K562 (cell line): ENCODE measurements at regions not wholly inside any gene's neighbourhood (a gene's known extent, or its start where the extent isn't known, plus 50 kb on each side); places are given as distances from the start of the nearest gene placed in this dataset.

Source experiments
- ATAC-seq: fragments of 200-7000 bp; cut with Tn5 transposase; 3 replicates; pipeline ENCODE4 v1.9.1; 2020; ENCODE audit warnings: moderate library complexity
- BruUV-seq: library from RNA; stranded (reverse); fragments of 400-500 nt; replicated peaks from 2 replicates; lab custom pipeline; 2021; lab: Mats Ljungman, UMichigan
- CTCF ChIA-PET: fragments of 300-600 bp; formaldehyde crosslinking; extraction: SDS; loops from one replicate; lab custom pipeline; 2021; ENCODE audit warnings: low intra/inter-chr PET ratio; lab: Yijun Ruan, JAX
- POLR2A ChIA-PET: fragments of 300-600, 350-650 bp; sonication (Branson Sonifier 250); formaldehyde crosslinking; extraction: SDS; loops from one replicate; lab custom pipeline; 2021; ENCODE audit warnings: antibody characterized with exemption, inconsistent platforms; lab: Yijun Ruan, JAX
- DNase-seq, 4 experiments: peaks; one replicate each; pipeline versions ENCODE4 v3.0.0 to v3.0.0-alpha.2; 2011 to 2018; ENCODE audit warnings: low spot score in 3 of 4, mixed read lengths in 3 of 4; ENCODE audit errors: extremely low read depth in 1 of 4
- FAIRE-seq: peaks from 2 replicates; lab custom pipeline; 2011; peaks lifted over from hg19 to GRCh38; lab: Jason Lieb, UNC
- H2AFZ ChIP-seq: 2 replicates; pipeline ENCODE4 v1.6.0; 2011; ENCODE audit warnings: low read depth, low read length, control low read depth, inconsistent platforms
- H3K27ac ChIP-seq: fragments of 200-600 bp; 3 replicates; pipeline ENCODE4 v1.8.0; 2011; ENCODE audit warnings: low read depth, mild to moderate bottlenecking, control low read depth, inconsistent platforms, low read length, moderate library complexity, mixed read lengths; ENCODE audit errors: extremely low read depth
- H3K27me3 ChIP-seq, 2 experiments: fragments of 300-600 bp in 1 of 2; 2 replicates in 1 of 2; 3 replicates in 1 of 2; pipeline versions ENCODE4 v1.6.0 to v1.8.0; 2011; ENCODE audit warnings: inconsistent platforms in 2 of 2, low read length in 2 of 2, mild to moderate bottlenecking in 1 of 2, mixed read lengths in 1 of 2, moderate library complexity in 1 of 2; ENCODE audit not compliant: control insufficient read depth in 2 of 2, insufficient read depth in 2 of 2
- H3K36me3 ChIP-seq: fragments of 300-600 bp; 3 replicates; pipeline ENCODE4 v1.8.0; 2011; ENCODE audit warnings: mild to moderate bottlenecking, low read length, inconsistent platforms; ENCODE audit not compliant: control insufficient read depth, insufficient read depth
- H3K4me1 ChIP-seq, 2 experiments: fragments of 200-600 bp in 1 of 2; replicated peaks in 1 of 2; 2 replicates in 1 of 2; 3 replicates in 1 of 2; pipeline versions ENCODE4 v1.5.1 to v1.8.0; 2011; ENCODE audit warnings: inconsistent platforms in 2 of 2, low read length in 2 of 2, mild to moderate bottlenecking in 1 of 2, mixed read lengths in 1 of 2, moderate library complexity in 1 of 2; ENCODE audit not compliant: control insufficient read depth in 2 of 2, insufficient read depth in 2 of 2
- H3K4me2 ChIP-seq: 2 replicates; pipeline ENCODE4 v1.6.1; 2011; ENCODE audit warnings: low read length, control low read depth, inconsistent platforms, mixed read lengths; ENCODE audit not compliant: insufficient read depth
- H3K4me3 ChIP-seq: fragments of 200-600 bp; sonication (generic), shearing (Covaris generic); 2 replicates; pipeline ENCODE4 v1.5.1; 2016; ENCODE audit warnings: control low read depth, inconsistent platforms
- H3K79me2 ChIP-seq: fragments of 200-600 bp; 3 replicates; pipeline ENCODE4 v1.8.0; 2011; ENCODE audit warnings: low read length, inconsistent platforms; ENCODE audit not compliant: control insufficient read depth, insufficient read depth
- H3K9ac ChIP-seq, 2 experiments: 2 replicates each; pipeline versions ENCODE4 v1.6.0 to v1.6.1; 2011; ENCODE audit warnings: low read depth in 2 of 2, low read length in 2 of 2, control low read depth in 1 of 2, inconsistent platforms in 1 of 2, mild to moderate bottlenecking in 1 of 2, mixed read lengths in 1 of 2; ENCODE audit not compliant: insufficient read depth in 1 of 2
- H3K9me1 ChIP-seq: one replicate; pipeline ENCODE4 v1.6.0; 2011; ENCODE audit warnings: inconsistent platforms, mild to moderate bottlenecking, low read length, moderate library complexity; ENCODE audit not compliant: control insufficient read depth, insufficient read depth
- H3K9me3 ChIP-seq: replicated peaks from 2 replicates; pipeline ENCODE4 v1.5.1; 2011; ENCODE audit warnings: low read depth, low read length, inconsistent platforms; ENCODE audit not compliant: control insufficient read depth, insufficient read depth
- H4K20me1 ChIP-seq: replicated peaks from 2 replicates; pipeline ENCODE4 v1.6.1; 2011; ENCODE audit warnings: low read length, inconsistent platforms, mixed read lengths; ENCODE audit not compliant: control insufficient read depth, insufficient read depth
- BCLAF1 ChIP-seq, 2 experiments: fragments of 450-650 bp in 1 of 2; IDR thresholded peaks; 2 replicates each; pipeline ENCODE4 v1.6.1; 2011 to 2017; ENCODE audit warnings: low read depth in 2 of 2, antibody characterized with exemption in 1 of 2, borderline replicate concordance in 1 of 2, low read length in 1 of 2, mild to moderate bottlenecking in 1 of 2, mixed read lengths in 1 of 2; ENCODE audit not compliant: control insufficient read depth in 1 of 2
- CHCHD3 ChIP-seq: fragments of 250-450 bp; sonication (Bioruptor Pico); IDR thresholded peaks from 2 replicates; pipeline ENCODE4 v2.1.2; 2022; ENCODE audit warnings: mild to moderate bottlenecking
- CSDE1 ChIP-seq, 2 experiments: fragments of 450-650 bp; IDR thresholded peaks; 2 replicates each; pipeline ENCODE4 v1.6.1; 2016; ENCODE audit warnings: mild to moderate bottlenecking in 1 of 2
- HDAC6 ChIP-seq: IDR thresholded peaks from 2 replicates; pipeline ENCODE4 v1.6.1; 2012; ENCODE audit warnings: low read depth, mild to moderate bottlenecking, control low read depth, inconsistent platforms, low read length, moderate library complexity
- HNRNPLL ChIP-seq: fragments of 200-400 bp; formaldehyde crosslinking; IDR thresholded peaks from 2 replicates; pipeline ENCODE4 v1.6.1; 2017; ENCODE audit warnings: low read length, low read depth, mild to moderate bottlenecking; ENCODE audit not compliant: poor library complexity, severe bottlenecking
- SETDB1 ChIP-seq: IDR thresholded peaks from one replicate; pipeline ENCODE4 v1.6.1; 2012; ENCODE audit warnings: low read length, control low read depth, inconsistent platforms
- TFE3 ChIP-seq: fragments of 450-650 bp; formaldehyde crosslinking; IDR thresholded peaks from 2 replicates; pipeline ENCODE4 v1.4.0; 2020; ENCODE audit warnings: mild to moderate bottlenecking, mixed read lengths
- ZBTB33 ChIP-seq: sonication (generic); formaldehyde crosslinking; IDR thresholded peaks from 2 replicates; pipeline ENCODE4 v1.8.1; 2023; ENCODE audit warnings: mild to moderate bottlenecking, missing genetic modification reagents
- ZBTB49 ChIP-seq: sonication (generic); formaldehyde crosslinking; IDR thresholded peaks from 2 replicates; pipeline ENCODE4 v1.8.0; 2022; ENCODE audit warnings: missing genetic modification reagents, mild to moderate bottlenecking, borderline replicate concordance
- ZFP36 ChIP-seq: fragments of 150-350 bp; IDR thresholded peaks from 2 replicates; pipeline ENCODE4 v1.6.1; 2018; ENCODE audit warnings: low read length, low read depth; ENCODE audit not compliant: partially characterized antibody
- ZKSCAN1 ChIP-seq: fragments of 150-350 bp; IDR thresholded peaks from 2 replicates; pipeline ENCODE4 v1.6.1; 2016; ENCODE audit warnings: low read depth, low read length
- WGBS: fragments of 100-300 bp; shearing (Covaris generic); methylation state at CpG from one replicate; pipeline ENCODE4 v1.1.6; 2016; ENCODE audit warnings: low coverage, mixed read lengths; ENCODE audit not compliant: insufficient coverage; ENCODE audit errors: missing lambda C conversion rate; 5-methylcytosine and 5-hydroxymethylcytosine counted together
- in situ Hi-C: fragments of 300-500 bp; cut with MboI; formaldehyde crosslinking; loops from 4 replicates; pipeline ENCODE4 v1.15.0; 2018; ENCODE audit warnings: inconsistent platforms, mixed read lengths
- intact Hi-C: fragments of 100-400 bp; cut with micrococcal nuclease; formaldehyde crosslinking; loops from 2 replicates; pipeline ENCODE4 v1.14.2; 2022

GRCh38 chr14:38138473-38139138, 69.1 kb upstream of the SSTR1 start (continued):
- no peak for TF ChIP-seq ZBTB49 (CRISPR knock-in tag)
- TF ChIP-seq HDAC6, result no peak
- no peak for TF ChIP-seq SETDB1

- H3K9me3 ChIP-seq, result no peaks in the 10 kb centered on the region
- intact Hi-C loops, result no loop called here
- no peak overlapping the region for H3K9ac ChIP-seq
- no peaks in the 10 kb centered on the region for H3K9me1 ChIP-seq
- in situ Hi-C loops, result no loop called here
- CTCF ChIA-PET, result no interaction called here
- no peaks in the 10 kb centered on the region for H3K27me3 ChIP-seq
- no peak overlapping the region for H2AFZ ChIP-seq
- H3K27ac ChIP-seq, result no peak overlapping the region
- FAIRE-seq (no peak), ATAC-seq (no peak), DNase-seq (no peak)
- H4K20me1 ChIP-seq, result no peaks in the 10 kb centered on the region
- no peaks in the 10 kb centered on the region for H3K79me2 ChIP-seq
- BruUV-seq, result no TSS peak
- no peaks in the 10 kb centered on the region for H3K4me1 ChIP-seq
- H3K4me3 ChIP-seq, result no peak overlapping the region
- no peaks in the 10 kb centered on the region for H3K36me3 ChIP-seq
- 0% methylated on average over 2 of the region's 2 CpGs for WGBS
- POLR2A ChIA-PET, result no interaction called here
- no peak overlapping the region for H3K4me2 ChIP-seq
- no peak for TF ChIP-seq BCLAF1 (IDR thresholded peaks at IDR 0.05; ENCODE audit: borderline replicate concordance in 1 of 2, control insufficient read depth in 1 of 2, low read depth in 2 of 2, low read length in 1 of 2)
- no peak for TF ChIP-seq ZFP36
- no peak for TF ChIP-seq TFE3 (CRISPR knock-in tag)
- TF ChIP-seq CHCHD3 (CRISPR knock-in tag), result no peak
- no peak for TF ChIP-seq HNRNPLL
- no peak for TF ChIP-seq CSDE1 (IDR thresholded peaks at IDR 0.05)
- no peak for TF ChIP-seq ZKSCAN1
- TF ChIP-seq ZBTB33, result no peak
Observed at GRCh38 chr14:38139926-38140325, 67.8 kb upstream of the SSTR1 start.
